Body of pancreas (tissue), 4 donors: ENCODE measurements at regions not wholly inside any gene's neighbourhood (a gene's known extent, or its start where the extent isn't known, plus 50 kb on each side); places are given as distances from the start of the nearest gene placed in this dataset.

ENCODE experiments used
- POLR2A ChIP-seq, 3 donors: fragments of 450-650 bp; IDR thresholded peaks; one replicate each; pipeline ENCODE4 v1.6.1; 2016; ENCODE audit warnings: antibody characterized with exemption in 3 of 3, mild to moderate bottlenecking in 2 of 3
- TF ChIP-seq, protein P1 (sequence below), 7 experiments: fragments of 450-650 bp in 4 of 7; fragments of 200-600 bp in 3 of 7; sonication (generic) in 3 of 7; IDR thresholded peaks; one replicate each; pipeline ENCODE4 v1.5.1; 2016 to 2019; ENCODE audit warnings: antibody characterized with exemption in 7 of 7

DNA sequence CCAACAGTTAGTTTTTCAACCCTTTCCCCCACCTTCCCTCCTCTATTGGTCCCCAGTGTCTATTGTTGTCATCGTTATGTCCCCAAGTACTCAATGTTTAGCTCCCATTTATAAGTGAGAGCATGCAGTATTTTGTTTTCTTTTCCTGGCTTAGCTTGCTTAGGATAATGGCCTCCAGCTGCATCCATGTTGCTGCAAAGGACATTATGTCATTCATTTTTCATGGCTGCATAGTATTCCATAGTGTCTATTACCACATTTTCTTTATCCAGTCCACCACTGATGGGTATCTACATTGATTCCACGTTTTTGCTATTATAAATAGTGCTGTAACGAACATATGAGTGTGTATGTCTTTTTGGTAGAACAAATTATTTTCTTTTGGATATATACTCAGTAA lies 55.3 kb upstream of the HIVEP1 start:
- TF ChIP-seq, protein P1, sequence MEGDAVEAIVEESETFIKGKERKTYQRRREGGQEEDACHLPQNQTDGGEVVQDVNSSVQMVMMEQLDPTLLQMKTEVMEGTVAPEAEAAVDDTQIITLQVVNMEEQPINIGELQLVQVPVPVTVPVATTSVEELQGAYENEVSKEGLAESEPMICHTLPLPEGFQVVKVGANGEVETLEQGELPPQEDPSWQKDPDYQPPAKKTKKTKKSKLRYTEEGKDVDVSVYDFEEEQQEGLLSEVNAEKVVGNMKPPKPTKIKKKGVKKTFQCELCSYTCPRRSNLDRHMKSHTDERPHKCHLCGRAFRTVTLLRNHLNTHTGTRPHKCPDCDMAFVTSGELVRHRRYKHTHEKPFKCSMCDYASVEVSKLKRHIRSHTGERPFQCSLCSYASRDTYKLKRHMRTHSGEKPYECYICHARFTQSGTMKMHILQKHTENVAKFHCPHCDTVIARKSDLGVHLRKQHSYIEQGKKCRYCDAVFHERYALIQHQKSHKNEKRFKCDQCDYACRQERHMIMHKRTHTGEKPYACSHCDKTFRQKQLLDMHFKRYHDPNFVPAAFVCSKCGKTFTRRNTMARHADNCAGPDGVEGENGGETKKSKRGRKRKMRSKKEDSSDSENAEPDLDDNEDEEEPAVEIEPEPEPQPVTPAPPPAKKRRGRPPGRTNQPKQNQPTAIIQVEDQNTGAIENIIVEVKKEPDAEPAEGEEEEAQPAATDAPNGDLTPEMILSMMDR (IDR thresholded peaks at IDR 0.05) = no peak
- no peak for TF ChIP-seq POLR2A (IDR thresholded peaks at IDR 0.05)
